ENCODE measurements at regions not wholly inside any gene's neighbourhood (a gene's known extent, or its start where the extent isn't known, plus 50 kb on each side); places are given as distances from the start of the nearest gene placed in this dataset.

DNA sequence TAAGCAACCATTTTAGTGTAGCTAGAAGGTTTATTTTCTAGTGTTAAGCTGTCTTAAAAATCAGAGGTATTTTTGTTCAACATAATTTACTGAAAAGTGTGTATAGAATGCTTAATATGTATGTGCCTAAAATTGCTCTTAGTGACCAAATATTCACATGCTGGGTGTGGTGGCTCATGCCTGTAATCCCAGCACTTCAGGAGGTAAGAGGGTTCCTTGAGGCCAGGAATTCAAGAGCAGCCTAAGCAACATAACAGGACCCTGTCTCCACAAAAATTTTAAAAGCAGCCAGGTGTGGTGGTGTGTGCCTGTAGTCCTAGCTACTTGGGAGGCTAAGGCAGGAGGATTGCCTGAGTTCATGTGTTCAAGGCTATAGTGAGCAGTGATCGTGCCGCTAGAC, 120.9 kb upstream of the FRY start:
- TF ChIP-seq, protein P1, sequence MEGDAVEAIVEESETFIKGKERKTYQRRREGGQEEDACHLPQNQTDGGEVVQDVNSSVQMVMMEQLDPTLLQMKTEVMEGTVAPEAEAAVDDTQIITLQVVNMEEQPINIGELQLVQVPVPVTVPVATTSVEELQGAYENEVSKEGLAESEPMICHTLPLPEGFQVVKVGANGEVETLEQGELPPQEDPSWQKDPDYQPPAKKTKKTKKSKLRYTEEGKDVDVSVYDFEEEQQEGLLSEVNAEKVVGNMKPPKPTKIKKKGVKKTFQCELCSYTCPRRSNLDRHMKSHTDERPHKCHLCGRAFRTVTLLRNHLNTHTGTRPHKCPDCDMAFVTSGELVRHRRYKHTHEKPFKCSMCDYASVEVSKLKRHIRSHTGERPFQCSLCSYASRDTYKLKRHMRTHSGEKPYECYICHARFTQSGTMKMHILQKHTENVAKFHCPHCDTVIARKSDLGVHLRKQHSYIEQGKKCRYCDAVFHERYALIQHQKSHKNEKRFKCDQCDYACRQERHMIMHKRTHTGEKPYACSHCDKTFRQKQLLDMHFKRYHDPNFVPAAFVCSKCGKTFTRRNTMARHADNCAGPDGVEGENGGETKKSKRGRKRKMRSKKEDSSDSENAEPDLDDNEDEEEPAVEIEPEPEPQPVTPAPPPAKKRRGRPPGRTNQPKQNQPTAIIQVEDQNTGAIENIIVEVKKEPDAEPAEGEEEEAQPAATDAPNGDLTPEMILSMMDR (IDR thresholded peaks at IDR 0.05; ENCODE audit: low read depth, low read length, poor library complexity, severe bottlenecking) = no peak
- TF ChIP-seq EZH2phosphoT487 (IDR thresholded peaks at IDR 0.05; ENCODE audit: borderline replicate concordance, low read length) = no peak

Measured in DOHH2 (cell line).